T-helper 1 cell treated with Interleukin-12 subunit alpha and Interleukin-12 subunit beta and Interleukin-4 antibody, amounts not matched to agents 30 ng/mL and 1 ng/mL, for 36 hours (primary cell): ENCODE measurements at regions not wholly inside any gene's neighbourhood (a gene's known extent, or its start where the extent isn't known, plus 50 kb on each side); places are given as distances from the start of the nearest gene placed in this dataset.
"Not testable (repeated sequence)": the region's sequence is repeated elsewhere in the genome, so short reads cannot be mapped to it uniquely, and the experiment has no call there.

Experiments
- intact Hi-C: fragments of 100-400 bp; cut with micrococcal nuclease; formaldehyde crosslinking; loops from one replicate; pipeline ENCODE4 v1.15.1; 2024

DNA sequence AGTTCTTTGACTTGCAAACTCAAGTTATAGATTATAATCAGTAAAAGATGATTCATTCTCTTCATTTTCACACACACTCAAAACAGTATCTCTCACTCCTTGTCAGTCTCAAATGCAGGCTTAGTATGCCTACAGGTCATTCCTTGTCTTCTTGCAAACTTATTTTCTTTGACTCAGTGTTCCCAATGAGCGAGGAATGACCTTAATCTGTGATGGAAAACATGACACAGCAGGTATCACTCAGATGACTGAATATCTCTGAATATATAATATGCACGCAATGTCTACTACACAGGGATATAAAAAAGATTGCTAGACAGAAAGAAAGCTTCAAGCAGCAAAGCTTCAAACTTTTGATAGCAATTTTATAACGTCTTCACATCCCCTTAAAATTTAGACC is 127.8 kb upstream of the RGPD4 start:
- intact Hi-C loops: no loop called here

DNA sequence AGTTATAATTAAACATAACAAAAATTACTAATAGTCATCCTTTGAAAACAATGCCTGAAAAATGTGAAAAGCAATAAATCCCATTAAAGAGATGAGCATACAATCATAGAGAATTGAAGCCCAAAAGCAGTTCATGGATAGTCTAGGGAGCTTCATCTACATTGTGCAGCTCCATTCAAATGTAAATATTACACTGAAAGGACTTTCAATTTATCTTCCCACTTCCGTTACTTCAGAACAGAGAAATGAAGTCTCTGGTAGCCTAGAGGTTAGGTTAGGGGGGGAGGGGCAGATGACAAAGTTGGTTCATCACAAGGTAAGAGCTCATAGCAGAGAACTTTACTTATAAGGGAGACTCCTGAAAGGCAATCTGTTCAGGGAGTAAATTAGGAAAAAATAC is 126.6 kb upstream of the RGPD4 start:
- intact Hi-C loops: no loop called here

- intact Hi-C loops: no loop called here
These were observed 114.8 kb upstream of the RGPD4 start for GRCh38 chr2:107711941-107712340.

DNA sequence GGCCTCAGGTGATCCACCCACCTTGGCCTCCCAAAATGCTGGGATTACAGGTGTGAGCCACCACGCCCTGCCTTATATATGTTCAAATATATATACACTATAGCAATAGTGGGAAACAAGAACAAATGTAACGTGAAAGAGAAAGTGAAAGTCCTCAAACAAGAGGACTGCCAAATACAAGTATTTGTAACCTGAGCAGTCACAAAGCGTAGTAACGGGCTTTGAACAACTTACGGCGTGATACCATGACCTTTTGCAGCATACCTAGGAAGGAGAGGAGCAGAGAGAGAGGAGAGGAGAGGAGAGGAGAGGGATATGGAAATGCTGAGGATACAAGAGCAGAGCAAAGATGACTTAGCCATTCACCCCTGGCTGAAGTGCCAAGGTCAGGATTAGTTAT is 113.8 kb upstream of the RGPD4 start:
- intact Hi-C loops: no loop called here

DNA sequence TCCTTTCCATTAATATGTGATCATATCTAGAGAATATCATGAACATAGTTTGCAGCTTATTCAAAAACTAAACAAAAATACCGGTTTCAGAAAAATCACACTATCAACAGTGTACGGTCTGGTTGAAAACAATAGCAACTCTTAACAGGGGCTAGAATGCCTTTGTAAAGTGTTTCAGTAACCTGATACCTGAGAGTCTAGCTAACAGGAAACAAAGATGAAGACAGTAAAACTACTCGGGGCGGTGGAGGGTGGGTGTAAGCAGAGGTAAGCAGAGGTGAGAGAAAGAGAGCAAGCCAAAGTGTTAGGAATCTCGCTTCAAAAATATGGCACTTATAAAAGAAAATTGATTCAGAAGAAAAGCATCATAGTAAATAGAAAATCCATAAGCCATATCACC is 109.0 kb upstream of the RGPD4 start:
- intact Hi-C loops: no loop called here

GRCh38 chr2:107719141-107719540 is 107.6 kb upstream of the RGPD4 start:
- intact Hi-C loops: no loop called here

DNA sequence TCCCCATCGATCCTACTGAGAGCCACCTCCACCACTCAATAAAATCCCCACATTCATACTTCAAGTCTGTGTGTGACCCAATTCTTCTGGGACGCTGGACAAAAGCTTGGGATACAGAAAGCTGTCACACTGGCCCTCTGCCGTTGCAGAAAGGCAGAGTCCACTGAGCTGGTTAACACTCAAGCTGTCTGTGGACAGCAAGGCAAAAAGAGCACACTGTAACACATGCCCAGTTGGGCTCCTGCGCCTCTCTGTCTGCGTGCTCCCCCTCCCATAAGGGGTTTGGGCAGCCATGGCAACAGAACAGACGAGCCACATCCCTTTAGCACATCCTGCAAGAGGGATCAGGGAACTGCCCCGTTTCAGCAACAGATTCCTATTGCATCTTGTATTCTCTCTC is 106.9 kb upstream of the RGPD4 start:
- intact Hi-C loops: no loop called here

DNA sequence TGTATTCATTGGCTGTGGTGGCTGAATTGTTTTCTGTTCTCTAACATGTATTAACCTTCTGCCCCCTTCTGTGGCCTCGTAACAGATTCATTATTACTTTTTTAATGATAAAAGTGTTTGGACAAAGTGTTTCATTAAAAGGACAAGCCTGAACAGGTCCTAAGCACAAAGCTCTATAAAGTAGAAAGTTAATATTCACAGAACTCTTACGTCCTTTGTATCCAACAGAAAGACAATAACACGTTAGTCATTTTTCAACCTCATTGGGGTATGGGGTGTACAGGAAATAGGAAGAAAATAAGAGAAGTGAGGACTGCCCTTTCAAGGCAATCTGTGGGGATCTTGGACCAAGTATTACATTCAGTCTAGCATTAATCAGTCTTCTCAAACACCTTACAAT is 105.5 kb upstream of the RGPD4 start:
- intact Hi-C loops: no loop called here

DNA sequence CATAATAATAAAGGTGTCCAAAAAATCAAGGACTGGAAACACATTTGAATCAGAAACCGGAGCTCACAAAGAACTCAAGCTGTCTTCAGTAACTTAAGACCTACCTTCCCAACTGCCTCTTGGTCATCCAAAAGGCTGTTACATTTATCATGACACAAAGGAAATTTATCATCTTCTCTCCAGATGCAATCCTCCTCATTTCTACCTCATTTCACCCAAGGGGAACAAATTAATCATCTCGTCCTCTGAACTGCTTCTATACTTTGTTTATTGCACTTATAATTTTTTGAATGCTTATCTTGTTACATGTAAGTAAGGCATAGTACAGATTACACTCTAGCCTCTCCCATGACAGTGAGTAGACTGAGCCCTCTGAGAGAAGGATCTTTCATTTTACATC is 105.1 kb upstream of the RGPD4 start:
- intact Hi-C loops: no loop called here

- intact Hi-C loops: not testable (repeated sequence)
These were observed 100.9 kb upstream of the RGPD4 start for GRCh38 chr2:107725824-107726223.

GRCh38 chr2:107727318-107727717 is 99.4 kb upstream of the RGPD4 start:
- intact Hi-C loops: no loop called here

- intact Hi-C loops: no loop called here
These were observed 98.1 kb upstream of the RGPD4 start for GRCh38 chr2:107728586-107728985.

- intact Hi-C loops: no loop called here
These were observed 97.3 kb upstream of the RGPD4 start for GRCh38 chr2:107729440-107729839.

DNA sequence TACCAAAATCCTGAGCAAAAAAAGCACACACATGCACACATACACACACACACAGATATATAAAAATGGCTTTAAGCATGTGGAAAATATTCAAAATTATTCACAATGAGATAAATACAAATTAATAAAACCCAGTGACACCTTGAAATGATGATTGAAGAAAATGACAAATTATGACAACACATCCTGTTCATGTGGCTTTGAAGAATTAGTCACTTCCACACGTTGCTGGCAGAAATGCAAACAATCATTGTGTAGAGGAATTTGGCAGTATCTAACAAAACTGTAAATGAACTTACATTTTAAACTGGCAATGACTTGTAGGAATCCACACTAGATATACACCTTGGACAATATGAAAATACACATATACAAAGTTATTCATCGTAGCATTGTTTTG is 95.8 kb upstream of the RGPD4 start:
- intact Hi-C loops: no loop called here

DNA sequence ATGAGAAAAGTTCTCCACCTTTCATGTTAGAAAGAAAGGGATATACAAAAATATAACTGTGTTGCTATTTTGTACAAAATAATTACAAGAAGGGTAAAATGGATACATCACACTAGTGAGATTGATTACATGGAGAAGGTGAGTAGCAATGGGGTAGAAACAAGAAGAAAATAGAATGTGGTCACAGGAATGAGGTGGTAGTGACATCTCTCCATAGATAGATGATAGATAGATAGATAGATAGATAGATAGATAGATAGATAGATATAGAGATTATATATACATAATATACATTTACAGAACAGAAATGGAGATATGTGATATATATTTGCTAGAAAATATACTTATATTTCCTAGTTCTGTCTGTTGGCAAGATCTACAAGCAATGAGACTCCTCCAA is 95.3 kb upstream of the RGPD4 start:
- intact Hi-C loops: no loop called here

DNA sequence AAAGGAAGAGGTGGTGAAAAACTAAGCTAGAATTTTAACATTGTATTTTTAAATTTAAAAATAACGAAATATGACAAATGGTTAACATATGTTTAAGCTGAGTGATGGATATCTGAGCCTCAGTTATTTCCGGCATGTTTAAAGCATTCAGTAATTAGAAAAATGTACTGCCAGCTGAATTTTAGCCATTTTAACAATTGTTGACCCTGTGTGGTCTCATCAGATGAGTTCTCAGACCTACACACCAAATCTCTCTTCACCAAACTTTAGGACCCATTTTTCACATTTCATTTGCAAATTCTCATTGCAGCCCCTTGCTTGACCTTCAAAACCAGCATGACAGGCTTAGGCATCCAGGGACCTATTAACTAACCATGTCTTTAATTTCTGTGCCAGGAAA is 91.5 kb upstream of the RGPD4 start:
- intact Hi-C loops: no loop called here

DNA sequence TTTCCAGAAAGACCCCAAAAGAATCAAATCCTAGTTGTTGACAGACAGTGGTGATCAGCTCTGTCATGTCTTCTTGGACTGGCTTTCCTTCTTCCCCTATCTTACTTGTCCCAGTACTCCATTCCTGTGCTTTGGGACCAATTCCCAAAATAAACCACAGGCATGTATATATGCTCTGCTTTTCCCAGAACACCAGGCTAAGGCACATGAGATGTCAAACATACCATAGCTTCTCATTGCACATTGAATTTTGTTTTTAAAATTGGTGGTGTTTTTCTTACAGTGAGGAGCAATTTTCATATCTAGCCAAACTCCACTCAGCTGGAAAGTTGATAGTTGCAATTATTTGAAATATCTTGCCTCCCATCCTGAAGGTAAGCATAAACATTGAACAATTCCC is 88.9 kb upstream of the RGPD4 start:
- intact Hi-C loops: no loop called here

- intact Hi-C loops: no loop called here
These were observed 88.4 kb upstream of the RGPD4 start for GRCh38 chr2:107738266-107738665.

GRCh38 chr2:107740300-107740699 is 86.4 kb upstream of the RGPD4 start:
- intact Hi-C loops: no loop called here

DNA sequence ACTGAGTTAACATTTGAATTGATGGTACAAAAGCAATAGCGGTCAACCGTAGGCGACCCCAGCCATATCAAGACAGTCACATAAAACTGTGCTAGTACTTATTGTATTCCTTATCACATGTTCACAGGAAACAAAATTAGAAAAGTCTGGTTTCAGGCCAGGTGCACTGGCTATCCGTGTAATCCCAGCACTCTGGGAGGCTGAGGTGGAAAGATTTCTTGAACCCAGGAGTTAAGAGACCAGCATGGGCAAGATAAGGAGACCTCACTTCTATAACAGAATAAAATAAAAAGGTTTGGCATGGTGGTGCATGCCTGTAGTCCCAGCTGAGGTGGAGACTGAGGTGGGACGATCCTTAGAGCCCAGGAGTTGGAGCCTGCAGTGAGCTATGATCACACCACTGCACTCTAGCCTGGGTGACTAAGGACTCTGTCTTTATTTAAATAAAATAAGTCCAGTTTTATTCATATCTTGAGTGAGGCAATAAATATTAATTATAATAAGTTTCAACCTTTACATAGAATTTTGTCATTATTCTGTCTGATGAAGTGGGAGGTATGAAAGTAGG is 84.1 kb upstream of the RGPD4 start:
- intact Hi-C loops: no loop called here

- intact Hi-C loops: no loop called here
These were observed 83.4 kb upstream of the RGPD4 start for GRCh38 chr2:107743274-107743673.

GRCh38 chr2:107745100-107745499 is 81.6 kb upstream of the RGPD4 start:
- intact Hi-C loops: no loop called here

DNA sequence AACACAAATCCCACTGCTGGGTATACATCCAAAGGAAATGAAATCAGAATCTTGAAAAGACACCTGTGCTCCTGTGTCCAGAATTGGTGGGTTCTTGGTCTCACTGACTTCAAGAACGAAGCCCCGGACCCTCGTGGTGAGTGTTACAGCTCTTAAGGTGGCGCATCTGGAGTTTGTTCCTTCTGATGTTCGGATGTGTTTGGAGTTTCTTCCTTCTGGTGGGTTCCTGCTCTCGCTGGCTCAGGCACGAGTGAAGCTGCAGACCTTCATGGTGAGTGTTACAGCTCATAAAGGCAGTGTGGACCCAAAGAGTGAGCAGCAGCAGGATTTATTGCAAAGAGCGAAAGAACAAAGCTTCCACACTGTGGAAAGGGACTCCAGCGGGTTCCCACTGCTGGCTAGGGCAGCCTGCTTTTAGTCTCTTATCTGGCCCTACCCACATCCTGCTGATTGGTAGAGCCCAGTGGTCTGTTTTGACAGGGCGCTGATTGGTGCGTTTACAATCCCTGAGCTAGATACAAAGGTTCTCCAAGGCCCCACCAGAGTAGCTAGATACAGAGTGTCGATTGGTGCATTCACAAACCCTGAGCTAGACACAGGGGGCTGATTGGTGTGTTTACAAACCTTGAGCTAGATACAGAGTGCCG is 80.0 kb upstream of the RGPD4 start:
- intact Hi-C loops: not testable (repeated sequence)
